ENCODE measurements at regions not wholly inside any gene's neighbourhood (a gene's known extent, or its start where the extent isn't known, plus 50 kb on each side); places are given as distances from the start of the nearest gene placed in this dataset.
"Not testable (repeated sequence)": the region's sequence is repeated elsewhere in the genome, so short reads cannot be mapped to it uniquely, and the experiment has no call there.

DNA sequence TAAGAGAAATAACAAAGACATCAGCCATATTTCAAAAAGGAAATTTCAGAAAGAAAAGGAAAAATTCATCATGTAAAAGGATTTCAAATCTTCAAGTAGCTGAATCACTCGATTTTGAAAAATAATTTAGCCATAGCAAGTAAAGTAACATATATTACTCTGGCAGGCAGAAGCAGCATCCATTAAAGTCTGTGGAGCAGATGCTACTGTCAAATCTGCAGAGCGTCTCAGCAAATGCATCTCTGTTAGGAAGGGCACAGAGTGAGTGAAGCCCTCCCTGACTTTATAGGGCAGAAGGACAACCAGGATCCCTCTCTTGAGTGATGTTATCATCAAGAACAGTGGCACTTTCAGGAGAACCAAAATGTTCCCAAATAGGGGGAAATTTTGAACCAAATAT, 445.5 kb downstream of the EFNB2 start:
- intact Hi-C loops (cut with DNase I) = no loop called here
- no peak for DNase-seq

DNA sequence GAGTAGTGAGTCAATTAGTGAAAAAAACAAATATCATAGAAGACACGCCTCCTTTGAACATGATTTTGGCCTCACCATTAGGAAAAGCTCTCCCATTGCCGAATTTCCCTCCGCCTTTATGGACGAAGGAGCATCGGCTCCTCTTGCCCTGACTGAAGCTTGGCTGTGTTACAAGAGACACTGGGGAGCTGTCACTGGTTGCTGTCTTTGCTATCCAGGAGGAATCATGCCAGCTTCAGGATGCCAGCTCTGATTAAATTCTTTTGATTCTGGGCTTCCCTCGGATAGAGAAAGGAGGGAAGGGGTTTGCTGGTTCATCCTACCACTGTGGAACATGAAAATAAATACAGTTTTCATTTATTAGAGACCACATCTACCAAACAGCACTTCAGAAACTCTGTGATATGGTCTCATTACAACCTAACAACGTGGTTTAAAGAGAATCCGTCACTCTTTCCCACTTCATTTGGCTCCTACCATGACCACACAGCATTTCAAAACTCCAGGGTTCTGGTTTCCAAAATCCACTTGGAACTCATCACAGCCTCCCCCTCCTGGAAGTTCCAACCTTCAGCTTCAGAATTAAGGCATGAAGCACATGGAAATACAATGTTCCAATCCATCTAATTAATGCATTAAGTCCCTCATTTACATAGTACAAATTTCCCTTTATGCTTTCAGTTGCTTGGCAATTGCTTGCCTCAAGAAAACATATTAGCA, 446.0 kb downstream of the EFNB2 start:
- intact Hi-C loops (cut with DNase I) = loop anchor here (5.0 kb wide), 1 partner anchor 443 kb away; no protein-coding TSS in a partner anchor
- peak in 22 of 42 donors; percentile 11 to 69 (median 38) for DNase-seq

DNA sequence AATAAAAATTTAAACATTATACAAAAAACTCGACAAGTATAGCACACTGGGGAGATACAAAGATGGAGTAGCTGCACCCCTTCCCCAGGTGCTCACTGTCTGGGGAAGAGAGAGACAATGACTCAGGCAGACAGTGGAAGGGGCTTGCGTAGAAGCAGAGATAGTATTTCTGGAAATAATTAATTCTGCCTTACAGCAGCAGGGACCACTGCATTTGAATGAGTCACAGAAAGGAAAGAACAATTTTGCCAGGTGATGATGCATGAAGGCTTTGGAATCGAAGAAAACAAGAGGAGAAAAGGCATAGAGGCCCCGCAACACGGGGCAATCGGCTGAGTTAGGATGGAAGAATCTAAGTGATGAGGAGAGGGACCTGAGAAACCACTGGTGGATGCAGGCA, 447.4 kb downstream of the EFNB2 start:
- DNase-seq = no peak
- intact Hi-C loops (cut with DNase I) = loop anchor here (5.0 kb wide), 1 partner anchor 444 kb away; no protein-coding TSS in a partner anchor

DNA sequence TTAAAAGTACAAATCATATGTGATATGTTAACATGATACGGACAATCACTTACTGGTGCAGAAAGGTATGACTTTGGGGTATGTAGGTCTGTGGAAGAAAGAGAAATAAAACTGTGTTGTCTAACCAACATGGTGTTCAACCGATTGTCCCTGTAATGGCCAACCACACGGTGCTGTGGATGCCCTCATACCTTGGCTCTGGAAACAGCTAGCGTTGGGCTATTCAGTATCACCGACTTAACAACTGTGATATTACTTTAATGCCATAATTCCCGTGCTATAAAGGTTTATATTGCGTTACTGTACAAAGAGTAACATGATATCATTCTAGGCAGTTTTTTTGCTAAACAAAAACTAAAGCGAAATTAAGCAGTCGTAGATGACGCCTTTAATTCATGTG, 448.3 kb downstream of the EFNB2 start:
- DNase-seq = no peak
- intact Hi-C loops (cut with DNase I) = loop anchor here (5.0 kb wide), 1 partner anchor 445 kb away; no protein-coding TSS in a partner anchor

DNA sequence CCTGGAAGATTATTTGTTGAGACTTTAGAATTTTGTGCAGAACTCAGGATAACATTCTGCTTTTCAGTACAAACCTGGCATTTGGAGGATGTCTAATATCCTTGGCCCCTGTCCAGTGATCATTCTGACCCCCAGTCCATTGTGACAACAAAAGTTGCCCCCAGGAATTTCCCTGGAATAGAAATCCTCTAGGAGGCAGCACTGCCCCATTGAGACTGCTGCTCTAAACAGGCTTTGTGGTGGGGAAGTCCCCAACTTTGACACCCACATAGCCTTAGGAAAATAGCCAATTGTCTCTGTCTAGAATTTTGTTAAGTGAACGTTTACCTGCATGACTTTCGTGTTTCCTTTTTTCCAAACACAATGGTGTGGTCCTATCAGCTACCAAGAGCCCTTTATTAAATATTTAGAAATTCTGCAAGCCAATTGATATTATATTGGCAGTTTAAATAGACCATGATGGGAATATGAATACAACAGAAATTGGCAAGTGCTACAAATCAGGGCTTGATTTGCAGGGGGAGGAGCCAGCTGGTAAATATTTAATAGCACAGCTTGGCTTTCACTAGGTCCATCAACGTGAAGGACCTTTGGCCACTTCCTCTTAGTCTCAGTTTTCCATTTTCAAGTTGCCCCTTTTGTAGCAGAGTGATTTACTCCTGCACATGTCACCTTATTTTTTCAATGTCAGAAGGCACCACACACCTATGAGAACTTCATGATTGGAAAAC, 451.7 kb downstream of the EFNB2 start:
- peak in 31 of 42 donors; percentile 22 to 81 (median 52) for DNase-seq
- intact Hi-C loops (cut with DNase I) = no loop called here

DNA sequence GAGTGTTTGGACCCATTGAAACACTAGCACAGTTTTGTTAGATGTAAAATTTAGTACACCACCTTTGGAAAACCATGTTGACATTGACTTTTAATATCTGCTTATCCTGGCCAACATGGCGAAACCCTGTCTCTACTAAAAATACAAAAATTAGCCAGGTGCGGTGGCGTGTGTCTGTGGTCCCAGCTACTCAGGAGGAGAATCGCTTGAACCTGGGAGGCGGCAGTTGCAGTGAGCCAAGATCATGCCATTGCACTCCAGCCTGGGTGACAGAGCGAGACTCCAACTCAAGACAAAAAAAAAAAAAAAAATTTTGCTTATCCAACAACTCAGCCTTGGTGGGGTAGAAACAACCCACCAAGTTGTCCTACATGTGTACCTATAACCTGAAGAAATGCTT, 454.2 kb downstream of the EFNB2 start:
- intact Hi-C loops (cut with DNase I); DNase-seq: not testable (repeated sequence)

DNA sequence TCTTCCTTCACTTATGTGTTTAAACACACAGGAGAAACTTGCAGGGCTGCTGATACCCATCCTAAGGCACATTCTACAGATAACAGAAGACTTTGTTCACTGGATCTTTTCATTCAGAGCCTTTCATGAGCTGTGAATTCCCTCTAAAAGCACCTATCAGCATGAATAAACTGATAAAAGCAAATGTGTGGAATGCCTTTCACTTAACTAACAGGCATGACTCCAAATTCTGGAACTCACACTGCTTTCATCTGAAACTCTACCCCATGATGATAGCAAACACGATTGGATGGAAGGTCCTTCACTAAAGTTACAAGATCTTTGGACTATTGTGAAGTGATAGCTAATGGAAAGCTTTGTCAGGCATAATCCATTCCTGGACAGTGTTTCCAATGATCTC, 457.3 kb downstream of the EFNB2 start:
- intact Hi-C loops (cut with DNase I) = no loop called here
- no peak for DNase-seq

DNA sequence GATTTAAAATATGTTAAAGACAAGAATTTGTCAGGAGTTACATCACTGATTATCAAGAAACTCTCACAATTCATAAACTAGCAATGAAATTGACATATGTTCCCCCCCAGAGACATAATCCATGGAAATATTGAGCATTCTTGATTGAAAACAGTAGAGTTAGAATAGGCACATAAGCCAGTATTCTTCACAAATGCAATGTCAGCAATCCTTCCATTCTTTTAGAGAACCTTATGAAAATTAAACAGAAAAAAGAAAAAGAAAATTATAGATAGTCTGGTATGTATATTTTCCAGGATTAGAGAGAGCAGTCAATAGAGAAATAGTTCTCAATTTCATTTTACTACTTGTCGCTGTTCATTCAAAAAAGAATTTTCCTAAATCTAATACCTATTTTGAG, 458.4 kb downstream of the EFNB2 start:
- intact Hi-C loops (cut with DNase I) = no loop called here
- DNase-seq = no peak

DNA sequence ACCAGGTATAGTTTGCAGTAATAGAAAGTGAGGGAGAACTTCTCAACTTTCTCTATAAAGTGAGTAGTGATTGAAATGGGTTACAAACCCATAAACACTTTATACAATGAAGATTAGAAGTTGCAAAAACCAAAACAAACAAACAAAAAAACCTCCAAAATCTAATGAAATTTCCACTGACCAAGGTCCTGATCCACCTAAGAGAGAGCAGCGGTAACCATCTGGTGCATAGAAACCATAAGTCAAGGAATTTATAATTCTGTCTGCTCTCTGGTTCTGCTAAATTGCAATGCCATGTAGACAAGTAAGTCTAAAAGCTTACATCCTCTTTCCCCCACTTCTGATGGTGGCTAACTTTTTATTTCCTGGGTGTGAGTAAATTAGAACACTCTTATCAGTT, 463.4 kb downstream of the EFNB2 start:
- intact Hi-C loops (cut with DNase I) = no loop called here
- no peak for DNase-seq

DNA sequence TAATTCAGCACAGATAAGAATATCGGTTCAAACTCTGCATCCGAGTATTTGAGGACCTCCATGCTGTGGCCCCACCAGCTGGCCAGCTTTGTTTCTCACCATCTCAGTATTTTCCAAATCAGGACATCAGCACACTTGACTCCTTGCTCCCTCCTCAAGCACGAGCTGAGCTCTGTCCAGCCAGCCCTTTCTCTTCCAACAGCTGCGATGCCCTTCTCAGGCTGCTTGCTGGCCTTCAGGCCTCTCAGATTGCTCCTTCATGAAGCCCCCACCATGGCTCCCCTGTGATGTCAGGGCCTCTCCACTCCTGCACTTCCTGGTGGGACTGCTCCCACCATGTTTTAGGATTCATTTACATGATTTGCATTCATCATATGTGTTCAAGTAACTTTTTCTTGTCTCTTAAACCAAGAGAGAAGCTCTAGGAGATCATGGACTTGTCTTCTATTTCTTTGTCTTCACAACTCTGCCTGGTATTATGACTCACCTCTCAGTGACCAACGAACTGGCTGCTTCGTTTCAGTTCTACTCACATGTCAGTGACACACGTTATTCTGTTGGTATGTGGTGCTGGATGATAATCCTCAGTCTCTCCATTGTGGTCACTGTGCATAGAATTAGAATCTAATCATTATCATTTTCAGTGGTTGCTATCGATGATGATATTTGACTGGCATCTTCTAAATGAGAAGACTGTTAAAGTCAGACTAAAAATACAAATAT, 471.7 kb downstream of the EFNB2 start:
- no peak for DNase-seq
- intact Hi-C loops (cut with DNase I) = no loop called here

DNA sequence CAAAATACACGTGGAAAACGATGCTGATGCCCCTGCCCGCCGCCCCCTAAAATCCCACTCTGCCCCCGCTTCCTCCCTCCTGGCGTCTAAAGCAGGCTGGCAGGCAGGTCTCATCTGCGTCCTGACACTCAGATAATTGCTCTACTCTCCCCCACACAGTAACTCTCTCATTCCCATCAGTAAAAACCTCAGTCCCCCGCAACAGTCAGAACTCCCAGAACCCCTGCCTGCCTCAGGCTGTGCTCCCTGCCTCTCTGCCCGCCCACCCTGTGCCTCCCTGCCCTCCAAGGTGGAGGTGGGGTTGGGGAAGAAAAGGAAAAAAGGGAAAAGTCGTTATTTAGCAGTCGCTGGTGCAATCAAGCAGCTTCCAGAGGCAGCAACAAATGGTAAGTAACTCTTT, 473.7 kb downstream of the EFNB2 start:
- intact Hi-C loops (cut with DNase I) = no loop called here
- peak in 40 of 42 donors; percentile 18 to 90 (median 58) for DNase-seq

DNA sequence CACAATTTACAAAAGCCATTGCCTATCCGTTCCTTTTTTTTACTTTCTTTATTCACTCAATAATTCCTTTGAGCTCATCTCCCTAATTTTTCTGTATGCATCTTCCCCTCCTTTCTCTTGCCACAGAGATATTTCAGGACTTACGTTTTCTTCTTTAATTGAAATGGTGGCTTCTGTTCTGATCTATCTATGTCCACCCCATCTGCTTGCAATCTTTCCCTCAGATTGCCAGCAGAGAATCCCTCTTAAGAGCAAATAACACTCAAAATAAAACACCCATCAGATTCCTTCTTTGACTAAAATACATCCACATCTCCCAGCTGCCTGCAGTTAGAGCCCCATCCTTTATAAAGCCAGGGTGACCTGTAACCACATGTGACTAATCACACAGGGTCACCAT, 478.6 kb downstream of the EFNB2 start:
- intact Hi-C loops (cut with DNase I) = no loop called here
- no peak for DNase-seq

DNA sequence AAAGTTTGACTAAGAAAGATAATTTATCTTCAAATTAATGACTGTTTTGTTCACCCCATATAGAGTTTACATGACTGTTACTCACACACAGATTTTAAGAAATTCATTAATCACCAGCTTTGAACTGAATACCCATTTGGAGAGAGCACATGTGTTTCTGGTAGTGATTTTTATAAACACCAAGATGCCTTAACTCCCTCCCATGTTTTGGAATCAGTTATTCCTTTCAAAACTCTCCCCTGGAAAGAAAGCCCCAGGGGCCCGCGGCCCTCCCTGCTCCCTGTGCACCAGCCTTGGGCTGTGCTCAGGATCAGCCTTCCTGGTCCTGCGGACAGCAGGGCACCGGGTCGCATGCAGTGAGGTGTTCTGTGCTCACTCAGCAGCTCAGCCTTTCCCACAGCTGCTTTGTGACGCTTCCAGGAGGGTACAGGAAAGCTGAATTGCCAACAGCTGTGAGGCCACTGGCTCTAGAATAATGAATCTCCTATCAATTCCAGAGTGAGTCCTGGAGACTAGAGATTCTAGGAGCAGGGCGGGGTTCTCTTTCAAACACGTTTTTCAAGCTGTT, 483.2 kb downstream of the EFNB2 start:
- DNase-seq = no peak
- intact Hi-C loops (cut with DNase I) = no loop called here

DNA sequence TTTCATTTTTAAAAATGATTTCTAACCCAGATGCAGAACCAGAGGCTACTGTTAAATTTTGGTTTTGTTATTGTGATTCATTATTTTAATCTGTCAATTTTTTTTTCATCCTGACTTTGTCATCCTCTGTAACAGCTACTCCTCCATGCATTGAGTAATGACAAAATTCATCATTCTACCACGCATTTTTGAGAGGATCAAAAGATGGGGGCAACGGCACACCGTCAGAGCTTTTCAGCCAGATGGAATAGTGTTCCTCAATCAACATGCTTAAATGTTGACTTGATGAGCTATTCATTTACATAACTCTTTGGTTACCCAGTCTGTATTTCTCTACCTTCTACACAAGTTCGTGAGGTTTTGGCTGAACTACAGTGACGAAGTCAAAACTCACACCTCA, 486.3 kb downstream of the EFNB2 start:
- intact Hi-C loops (cut with DNase I) = no loop called here
- peak in 16 of 42 donors; percentile 14 to 66 (median 38) for DNase-seq

DNA sequence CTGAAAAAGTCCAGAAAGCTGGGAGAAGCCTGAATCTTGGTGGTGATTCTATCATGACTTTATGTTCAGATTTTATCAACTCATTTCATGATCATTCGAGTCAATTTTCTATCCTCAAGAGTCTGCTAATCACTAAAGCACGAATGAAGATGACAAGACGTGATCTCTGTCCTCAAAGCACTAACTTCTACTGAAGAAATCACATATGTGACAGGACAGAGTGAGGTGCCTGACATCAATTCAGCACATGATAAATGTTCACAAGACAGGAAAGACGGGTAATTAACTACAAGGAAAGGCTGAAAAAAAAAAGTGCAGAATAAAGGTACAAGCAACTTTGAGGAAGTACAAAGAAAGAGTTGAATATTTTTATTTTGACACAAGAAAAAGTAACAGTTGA, 487.1 kb downstream of the EFNB2 start:
- intact Hi-C loops (cut with DNase I) = no loop called here
- DNase-seq = no peak

DNA sequence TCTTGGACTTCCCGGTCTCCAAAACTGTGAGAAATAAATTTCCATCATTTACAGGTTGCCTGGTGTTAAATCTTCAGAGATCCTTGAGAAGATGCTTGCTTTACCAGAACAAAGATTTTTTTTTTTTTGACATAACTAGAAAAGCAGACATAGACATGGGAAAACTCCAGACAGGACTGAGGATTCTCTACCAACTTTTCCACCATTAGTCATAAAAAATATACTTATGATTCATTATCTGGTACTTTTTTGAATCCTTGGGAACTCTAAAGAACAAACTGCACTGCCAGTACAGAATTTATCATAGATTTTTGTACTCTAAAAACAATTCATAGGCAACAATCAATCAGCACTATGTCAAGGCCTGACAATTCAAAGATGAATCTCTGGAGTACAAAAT, 487.6 kb downstream of the EFNB2 start:
- intact Hi-C loops (cut with DNase I) = no loop called here
- DNase-seq = no peak

DNA sequence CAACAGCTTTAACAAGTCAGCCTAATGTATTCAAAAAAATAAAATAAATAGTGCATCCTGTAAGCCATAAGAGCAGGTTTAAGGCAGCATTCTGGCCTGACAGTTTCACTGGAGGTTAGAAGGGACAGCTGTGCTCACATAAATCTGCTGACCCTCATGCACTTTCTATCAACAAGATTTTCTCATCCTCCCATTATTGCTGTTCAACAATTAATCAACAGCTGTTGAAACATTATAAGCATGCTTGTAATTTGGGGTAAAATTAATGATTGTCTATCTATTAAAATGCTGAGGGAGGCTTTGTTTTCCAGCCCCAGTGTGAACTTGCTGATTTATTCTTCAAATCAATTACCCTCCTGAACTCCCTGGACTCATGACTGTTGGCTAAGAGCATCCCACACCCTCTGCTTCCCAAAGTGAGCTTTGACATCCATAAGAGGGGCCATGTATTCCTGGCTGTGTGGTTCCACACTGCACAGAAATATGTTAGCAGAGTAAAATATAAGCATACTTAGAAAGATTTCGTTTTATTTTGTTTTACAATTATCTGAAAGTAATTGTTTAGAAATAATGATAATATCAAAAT, 492.4 kb downstream of the EFNB2 start:
- intact Hi-C loops (cut with DNase I) = no loop called here

DNA sequence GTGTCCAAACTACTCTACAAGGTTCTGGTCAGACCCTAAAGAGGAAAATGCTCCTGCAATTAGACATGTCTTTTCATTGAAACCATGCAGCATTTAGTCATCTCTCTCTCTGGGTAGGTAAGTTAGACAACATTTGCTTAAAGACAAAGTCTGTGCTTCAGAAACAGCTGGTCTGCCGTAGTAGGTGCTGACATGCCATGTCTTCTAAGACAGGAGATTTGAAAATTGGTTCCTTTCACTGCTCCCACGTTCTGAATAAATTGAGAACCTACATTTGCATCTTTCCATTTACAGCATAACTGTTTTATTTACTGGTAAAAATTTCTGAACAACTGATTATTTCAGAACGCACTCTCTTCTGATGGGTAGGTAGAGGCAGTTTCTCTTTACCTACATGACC, 494.0 kb downstream of the EFNB2 start:
- DNase-seq = peak in 11 of 42 donors; percentile 13 to 76 (median 36)
- intact Hi-C loops (cut with DNase I) = no loop called here

More for the DNA sequence above, 492.4 kb downstream of the EFNB2 start:
- DNase-seq = no peak

DNA sequence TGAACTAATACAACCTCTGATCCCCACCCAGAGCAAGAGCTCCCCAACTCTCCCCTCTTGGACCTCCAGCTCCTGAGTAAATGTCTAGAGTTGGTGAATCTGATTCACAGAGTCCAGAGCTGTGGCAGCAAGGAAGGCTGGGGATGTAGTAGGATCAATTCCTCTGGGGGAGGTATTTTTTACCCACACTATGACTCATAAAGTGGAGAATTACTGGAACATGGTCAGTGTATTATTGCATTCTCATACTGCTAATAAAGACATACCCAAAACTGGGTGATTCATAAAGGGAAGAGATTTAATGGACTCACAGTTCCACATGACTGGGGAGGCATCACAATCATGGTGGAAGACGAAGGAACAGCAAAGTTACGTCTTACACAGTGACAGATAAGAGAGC, 496.7 kb downstream of the EFNB2 start:
- no peak for DNase-seq
- intact Hi-C loops (cut with DNase I) = no loop called here
